H1 (cell line): ENCODE measurements at regions not wholly inside any gene's neighbourhood (a gene's known extent, or its start where the extent isn't known, plus 50 kb on each side); places are given as distances from the start of the nearest gene placed in this dataset.

ENCODE experiments used
- CTCF ChIA-PET: fragments of 300-600 bp; sonication (Branson Sonifier 250); formaldehyde crosslinking; loops from one replicate; lab custom pipeline; 2021; ENCODE audit not compliant: partially characterized antibody; lab: Charles Lee
- POLR2A ChIA-PET: fragments of 300-600 bp; sonication (Branson Sonifier 250); formaldehyde crosslinking; loops from one replicate; lab custom pipeline; 2021; ENCODE audit warnings: inconsistent platforms; ENCODE audit not compliant: partially characterized antibody; lab: Charles Lee
- DNase-seq, 2 experiments: peaks; one replicate each; pipeline versions ENCODE4 v3.0.0 to v3.0.0-alpha.2; 2010 to 2022; ENCODE audit warnings: low spot score in 2 of 2, low read depth in 1 of 2, mixed read lengths in 1 of 2
- FAIRE-seq: peaks from 2 replicates; lab custom pipeline; 2011; peaks lifted over from hg19 to GRCh38; lab: Jason Lieb, UNC
- H2AFZ ChIP-seq: 2 replicates; pipeline ENCODE4 v1.8.1; 2012; ENCODE audit warnings: low read length, inconsistent platforms
- H2AK5ac ChIP-seq: 2 replicates; pipeline ENCODE4 v1.6.1; 2013; ENCODE audit warnings: low read depth, low read length
- H2BK120ac ChIP-seq: replicated peaks from 2 replicates; pipeline ENCODE3; 2013; ENCODE audit warnings: low read depth, low read length, inconsistent platforms
- H2BK12ac ChIP-seq: 2 replicates; pipeline ENCODE4 v1.6.1; 2013; ENCODE audit warnings: low read depth, low read length
- H2BK15ac ChIP-seq: 2 replicates; pipeline ENCODE4 v1.6.1; 2013; ENCODE audit warnings: low read length
- H2BK20ac ChIP-seq: 2 replicates; pipeline ENCODE4 v1.6.1; 2013; ENCODE audit warnings: low read length
- H2BK5ac ChIP-seq: 2 replicates; pipeline ENCODE4 v1.6.1; 2013; ENCODE audit warnings: low read depth, low read length
- H3K14ac ChIP-seq: 2 replicates; pipeline ENCODE4 v1.6.1; 2013; ENCODE audit warnings: inconsistent platforms; ENCODE audit not compliant: insufficient read length
- H3K18ac ChIP-seq: 2 replicates; pipeline ENCODE4 v1.6.1; 2013; ENCODE audit warnings: low read length; ENCODE audit errors: extremely low read depth
- H3K23ac ChIP-seq: 2 replicates; pipeline ENCODE4 v1.6.1; 2013; ENCODE audit warnings: inconsistent platforms; ENCODE audit not compliant: insufficient read length
- H3K23me2 ChIP-seq: 2 replicates; pipeline ENCODE4 v1.6.1; 2013; ENCODE audit warnings: low read depth, low read length
- H3K27ac ChIP-seq: 2 replicates; pipeline ENCODE4 v1.6.1; 2011; ENCODE audit warnings: low read depth, low read length, inconsistent platforms
- H3K27me3 ChIP-seq, 4 experiments: replicated peaks in 1 of 4; 1 replicate in 1 of 4; 2 replicates in 3 of 4; pipeline versions ENCODE4 v1.6.1 to v1.8.1; 2011 to 2013; ENCODE audit warnings: low read length in 3 of 4, mild to moderate bottlenecking in 3 of 4, inconsistent platforms in 2 of 4, mixed read lengths in 2 of 4, moderate library complexity in 1 of 4; ENCODE audit not compliant: control insufficient read depth in 3 of 4, insufficient read depth in 3 of 4; ENCODE audit errors: extremely low read depth in 1 of 4
- H3K36me3 ChIP-seq, 4 experiments: 2 replicates each; pipeline versions ENCODE4 v1.6.1 to v1.8.1; 2011 to 2013; ENCODE audit warnings: mild to moderate bottlenecking in 4 of 4, low read length in 3 of 4, moderate library complexity in 2 of 4, control low read depth in 1 of 4, inconsistent platforms in 1 of 4; ENCODE audit not compliant: insufficient read depth in 4 of 4, control insufficient read depth in 2 of 4
- H3K4ac ChIP-seq: replicated peaks from 2 replicates; pipeline ENCODE3; 2013; ENCODE audit warnings: low read length, low read depth, mixed read lengths, inconsistent platforms; ENCODE audit not compliant: insufficient read length
- H3K4me1 ChIP-seq, 4 experiments: replicated peaks in 1 of 4; 1 replicate in 1 of 4; 2 replicates in 3 of 4; pipeline versions ENCODE4 v1.6.1 to v1.8.1; 2011 to 2013; ENCODE audit warnings: low read length in 3 of 4, inconsistent platforms in 2 of 4, mixed read lengths in 1 of 4; ENCODE audit not compliant: insufficient read depth in 4 of 4, control insufficient read depth in 3 of 4
- H3K4me2 ChIP-seq, 2 experiments: 2 replicates each; pipeline versions ENCODE4 v1.6.1 to v1.8.1; 2011 to 2013; ENCODE audit warnings: low read depth in 2 of 2, low read length in 2 of 2, control low read depth in 1 of 2, inconsistent platforms in 1 of 2, mild to moderate bottlenecking in 1 of 2; ENCODE audit not compliant: insufficient read depth in 1 of 2
- H3K4me3 ChIP-seq, 4 experiments: fragments of 200-600, 300-600 bp in 1 of 4; sonication (generic), shearing (Covaris generic), sonication (Bioruptor Twin) in 1 of 4; 2 replicates each; pipeline versions ENCODE4 v1.5.1 to v1.8.1; 2011 to 2016; ENCODE audit warnings: low read length in 4 of 4, low read depth in 3 of 4, control low read depth in 2 of 4, inconsistent platforms in 2 of 4, mild to moderate bottlenecking in 2 of 4, mixed read lengths in 1 of 4, moderate library complexity in 1 of 4; ENCODE audit not compliant: insufficient read depth in 2 of 4; ENCODE audit errors: extremely low read depth in 1 of 4
- H3K56ac ChIP-seq: replicated peaks from 2 replicates; pipeline ENCODE3; 2013; ENCODE audit warnings: low read depth, mild to moderate bottlenecking, mixed read lengths, low read length, inconsistent platforms; ENCODE audit not compliant: insufficient read length
- H3K79me1 ChIP-seq: 2 replicates; pipeline ENCODE4 v1.6.1; 2013; ENCODE audit warnings: low read depth, low read length, control low read depth
- H3K79me2 ChIP-seq, 2 experiments: 2 replicates each; pipeline versions ENCODE4 v1.6.1 to v1.8.1; 2012 to 2013; ENCODE audit warnings: low read length in 2 of 2, mild to moderate bottlenecking in 2 of 2, inconsistent platforms in 1 of 2; ENCODE audit not compliant: insufficient read depth in 2 of 2, control insufficient read depth in 1 of 2
- H3K9ac ChIP-seq, 4 experiments: replicated peaks in 1 of 4; 1 replicate in 1 of 4; 2 replicates in 3 of 4; pipeline versions ENCODE4 v1.6.1 to v1.8.1; 2011 to 2013; ENCODE audit warnings: low read depth in 3 of 4, low read length in 3 of 4, control low read depth in 2 of 4, mild to moderate bottlenecking in 2 of 4, moderate library complexity in 2 of 4, inconsistent platforms in 1 of 4; ENCODE audit errors: extremely low read depth in 1 of 4
- H3K9me3 ChIP-seq, 2 experiments: 2 replicates each; pipeline versions ENCODE4 v1.6.1 to v1.8.1; 2012 to 2013; ENCODE audit warnings: mild to moderate bottlenecking in 2 of 2, moderate library complexity in 2 of 2, control low read depth in 1 of 2, inconsistent platforms in 1 of 2, low read depth in 1 of 2, low read length in 1 of 2, mixed read lengths in 1 of 2; ENCODE audit not compliant: insufficient read depth in 2 of 2
- H4K20me1 ChIP-seq, 2 experiments: replicated peaks in 1 of 2; 2 replicates each; pipeline versions ENCODE3 to v1.8.1; 2011 to 2013; ENCODE audit warnings: inconsistent platforms in 2 of 2, low read length in 2 of 2, mild to moderate bottlenecking in 1 of 2; ENCODE audit not compliant: insufficient read depth in 2 of 2, control insufficient read depth in 1 of 2
- H4K5ac ChIP-seq: 2 replicates; pipeline ENCODE4 v1.6.1; 2013; ENCODE audit warnings: low read length, low read depth, mixed read lengths, inconsistent platforms; ENCODE audit not compliant: insufficient read length
- H4K8ac ChIP-seq: 2 replicates; pipeline ENCODE4 v1.8.0; 2013; ENCODE audit warnings: mild to moderate bottlenecking, moderate library complexity, low read length, inconsistent platforms; ENCODE audit not compliant: insufficient read depth; ENCODE audit errors: extremely low read depth
- H4K91ac ChIP-seq: replicated peaks from 2 replicates; pipeline ENCODE3; 2013; ENCODE audit warnings: low read length, mixed read lengths, inconsistent platforms; ENCODE audit not compliant: insufficient read length
- BACH1 ChIP-seq: IDR thresholded peaks from 2 replicates; pipeline ENCODE4 v1.6.1; 2012; ENCODE audit warnings: low read length, improper control_type of control experiment
- CTBP2 ChIP-seq: IDR thresholded peaks from 2 replicates; pipeline ENCODE4 v1.7.0; 2011; ENCODE audit warnings: borderline replicate concordance, mild to moderate bottlenecking, moderate library complexity, mixed read lengths, low read length; ENCODE audit not compliant: insufficient read depth, insufficient read length
- RFX5 ChIP-seq: IDR thresholded peaks from 2 replicates; pipeline ENCODE4 v1.6.1; 2011; ENCODE audit warnings: low read depth, low read length, improper control_type of control experiment, borderline replicate concordance
- ZNF274 ChIP-seq: IDR thresholded peaks from 2 replicates; pipeline ENCODE4 v1.7.0; 2012; ENCODE audit warnings: low read length, borderline replicate concordance; ENCODE audit errors: extremely low read depth
- WGBS, 2 experiments: shearing (Covaris generic) in 1 of 2; methylation state at CpG; one replicate each; pipeline versions ENCODE4 v1.1.6 to v1.1.7; 2013 to 2015; ENCODE audit warnings: low lambda C conversion rate in 2 of 2, mixed read lengths in 2 of 2, inconsistent platforms in 1 of 2, low coverage in 1 of 2, missing lambda C conversion rate in 1 of 2; ENCODE audit not compliant: insufficient replicate concordance in 2 of 2, insufficient coverage in 1 of 2, insufficient read length in 1 of 2; ENCODE audit errors: extremely low coverage in 1 of 2, missing lambda C conversion rate in 1 of 2; 5-methylcytosine and 5-hydroxymethylcytosine counted together

GRCh38 chr9:82170866-82171265 lies 182.3 kb downstream of the SPATA31D1 start:
- ChIA-PET CTCF (interaction anchor here (0.6 to 0.7 kb wide), 2 partner anchors 225 to 323 kb away, joined by 3 read pairs; no protein-coding TSS in a partner anchor), POLR2A (no interaction called here)
- Histone ChIP-seq H2AK5ac (no peak overlapping the region), H3K79me1 (no peaks in the 10 kb centered on the region), H3K23me2 (no peaks in the 10 kb centered on the region; the same call in 1 of the 2 replicates), H4K91ac (no peak overlapping the region), H3K14ac (no peak overlapping the region), H2BK12ac (no peak overlapping the region), H3K9ac (no peak overlapping the region), H3K9me3 (no peaks in the 10 kb centered on the region), H3K4ac (no peak overlapping the region), H3K56ac (no peak overlapping the region), H4K20me1 (no peaks in the 10 kb centered on the region), H3K27ac (no peak overlapping the region), H3K4me3 (no peak overlapping the region), H3K4me2 (no peak overlapping the region), H2BK15ac (no peak overlapping the region), H3K4me1 (peaks cover 0 to 4% (median 1%) of the 10 kb centered on the region in 4 experiments; a peak in 2 of 7 replicates), H4K8ac (no peak overlapping the region), H3K79me2 (no peaks in the 10 kb centered on the region), H3K23ac (no peak overlapping the region), H2BK120ac (no peak overlapping the region), H3K27me3 (no peaks in the 10 kb centered on the region), H3K36me3 (no peaks in the 10 kb centered on the region), H2BK20ac (no peak overlapping the region), H2BK5ac (no peak overlapping the region), H3K18ac (no peak overlapping the region), H4K5ac (no peak overlapping the region), H2AFZ (no peak overlapping the region)
- FAIRE-seq (no peak), DNase-seq (no peak)
- 87% methylated on average over 3 of the region's 3 CpGs; no CpG with 5 or more reads in 1 of the 2 experiments for WGBS, 2 experiments
- TF ChIP-seq ZNF274, result no peak
- TF ChIP-seq BACH1, result no peak
- no peak for TF ChIP-seq CTBP2
- no peak for TF ChIP-seq RFX5
